ENCODE measurements at regions not wholly inside any gene's neighbourhood (a gene's known extent, or its start where the extent isn't known, plus 50 kb on each side); places are given as distances from the start of the nearest gene placed in this dataset.

GRCh38 chr5:15116996-15117395 is 245.4 kb upstream of the ANKH start:
- BruUV-seq (replicated peaks) = no TSS peak
- no peak overlapping the region for H3K4me3 ChIP-seq
- ATAC-seq = no peak
- ChIA-PET POLR2A (no interaction called here), RAD21 (ENCODE audit: unreplicated experiment) (no interaction called here), CTCF (no interaction called here), SMC1A (ENCODE audit: uncharacterized antibody, unreplicated experiment) (no interaction called here)
- no peaks in the 10 kb centered on the region for H3K4me1 ChIP-seq (ENCODE audit: control insufficient read depth, insufficient read depth, low read length)
- TF ChIP-seq SMAD5 (IDR thresholded peaks at IDR 0.05; ENCODE audit: low read depth) (no peak), ZNF217 (IDR thresholded peaks at IDR 0.05) (no peak), IRF5 (IDR thresholded peaks at IDR 0.05; ENCODE audit: borderline replicate concordance) (no peak), CBX3 (IDR thresholded peaks at IDR 0.05; ENCODE audit: borderline replicate concordance, low read depth) (no peak), SP1 (IDR thresholded peaks at IDR 0.05; ENCODE audit: low read depth, low read length) (no peak), ZNF687 (IDR thresholded peaks at IDR 0.05) (no peak), RB1 (IDR thresholded peaks at IDR 0.05; ENCODE audit: borderline replicate concordance) (no peak), KAT2A (conservative IDR thresholded peaks at IDR 0.05; ENCODE audit: control insufficient read depth, low read depth, low read length) (no peak), ZSCAN29 (IDR thresholded peaks at IDR 0.05) (no peak), ESRRA (IDR thresholded peaks at IDR 0.05; ENCODE audit: low read length) (no peak), CEBPZ (IDR thresholded peaks at IDR 0.05; ENCODE audit: low read depth, low read length) (no peak)
- TF ChIP-seq, protein P1, sequence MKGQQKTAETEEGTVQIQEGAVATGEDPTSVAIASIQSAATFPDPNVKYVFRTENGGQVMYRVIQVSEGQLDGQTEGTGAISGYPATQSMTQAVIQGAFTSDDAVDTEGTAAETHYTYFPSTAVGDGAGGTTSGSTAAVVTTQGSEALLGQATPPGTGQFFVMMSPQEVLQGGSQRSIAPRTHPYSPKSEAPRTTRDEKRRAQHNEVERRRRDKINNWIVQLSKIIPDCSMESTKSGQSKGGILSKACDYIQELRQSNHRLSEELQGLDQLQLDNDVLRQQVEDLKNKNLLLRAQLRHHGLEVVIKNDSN (IDR thresholded peaks at IDR 0.05; ENCODE audit: borderline replicate concordance, extremely low read length, insufficient read depth, low read depth, low read length) = no peak
- H4K20me1 ChIP-seq (ENCODE audit: control insufficient read depth, insufficient read depth) = no peaks in the 10 kb centered on the region
- no peak overlapping the region for H3K4me2 ChIP-seq (ENCODE audit: control insufficient read depth, insufficient read depth)
- H3K36me3 ChIP-seq (ENCODE audit: control insufficient read depth in 2 of 2, insufficient read depth in 2 of 2, low read length in 1 of 2) = no peaks in the 10 kb centered on the region
- FAIRE-seq = no peak
- H3K27me3 ChIP-seq (replicated peaks in 1 of 2; ENCODE audit: control insufficient read depth in 2 of 2, insufficient read depth in 2 of 2, low read length in 1 of 2) = no peaks in the 10 kb centered on the region
- in situ Hi-C loops (cut with MboI) (no loop called here), intact Hi-C loops (cut with micrococcal nuclease; ENCODE audit: unreplicated experiment) (no loop called here)
- 8% methylated on average over 5 of the region's 5 CpGs for WGBS (ENCODE audit: insufficient coverage, insufficient replicate concordance, low lambda C conversion rate, missing lambda C conversion rate)
- no peaks in the 10 kb centered on the region for H3K9me3 ChIP-seq (replicated peaks; ENCODE audit: control insufficient read depth, insufficient read depth, low read length)
- H2AFZ ChIP-seq (ENCODE audit: control insufficient read depth, low read depth, low read length) = no peak overlapping the region
- H3K79me2 ChIP-seq (ENCODE audit: control insufficient read depth, insufficient read depth, low read length) = no peaks in the 10 kb centered on the region
- H3K9ac ChIP-seq (ENCODE audit: control insufficient read depth, insufficient read depth, low read length) = no peak overlapping the region
- no peak overlapping the region for H3K27ac ChIP-seq (ENCODE audit: control insufficient read depth, insufficient read depth)
- DNase-seq (ENCODE audit: low read depth, low spot score) = no peak
